HG03378 (cell line): ENCODE measurements at regions not wholly inside any gene's neighbourhood (a gene's known extent, or its start where the extent isn't known, plus 50 kb on each side); places are given as distances from the start of the nearest gene placed in this dataset.

ENCODE experiments used
- ATAC-seq: cut with Tn5 transposase; IDR thresholded peaks from one replicate; pipeline ENCODE4 v1.9.1; 2021; ENCODE audit warnings: mild to moderate bottlenecking, moderate library complexity; ENCODE audit not compliant: unreplicated experiment

DNA sequence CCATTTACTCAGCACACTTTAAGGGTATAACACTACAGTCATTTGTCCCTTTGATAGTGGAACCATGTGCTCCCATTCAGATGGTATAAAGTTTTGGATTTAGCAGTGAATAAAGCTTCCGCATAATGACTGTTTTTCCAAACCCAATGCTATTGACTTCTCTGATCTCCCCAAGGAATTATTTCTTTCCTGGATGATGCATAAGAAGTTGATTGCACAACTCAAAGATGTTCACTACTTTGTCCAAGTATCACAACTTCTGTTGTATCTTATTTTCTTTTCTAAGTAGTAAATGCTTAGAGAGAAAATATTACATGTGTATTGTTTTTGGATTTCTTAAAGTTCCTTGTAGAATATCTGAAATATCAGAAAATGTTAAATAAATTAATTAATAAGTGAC, 300.2 kb downstream of the GPM6A start:
- no peak for ATAC-seq

GRCh38 chr4:175514174-175514573, 297.9 kb downstream of the GPM6A start:
- ATAC-seq: no peak

DNA sequence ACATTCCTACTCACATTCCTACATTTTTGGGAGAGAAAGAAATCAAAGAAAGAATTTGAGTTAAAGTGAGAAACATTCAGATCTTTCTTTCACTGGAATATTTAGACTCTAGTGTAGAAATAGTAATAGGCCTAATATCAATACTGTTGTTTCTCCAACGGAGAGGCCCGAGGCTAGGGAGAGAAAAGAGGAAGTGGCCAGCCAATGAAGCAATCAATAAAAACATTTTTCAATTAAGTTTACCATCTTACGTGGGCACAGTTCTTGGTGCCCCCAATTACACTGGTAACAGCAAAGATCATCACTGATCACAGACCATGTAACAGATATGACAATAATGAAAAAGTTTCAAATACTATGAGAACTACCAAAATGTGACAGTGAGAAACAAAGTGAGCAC, 281.4 kb downstream of the GPM6A start:
- no peak for ATAC-seq

DNA sequence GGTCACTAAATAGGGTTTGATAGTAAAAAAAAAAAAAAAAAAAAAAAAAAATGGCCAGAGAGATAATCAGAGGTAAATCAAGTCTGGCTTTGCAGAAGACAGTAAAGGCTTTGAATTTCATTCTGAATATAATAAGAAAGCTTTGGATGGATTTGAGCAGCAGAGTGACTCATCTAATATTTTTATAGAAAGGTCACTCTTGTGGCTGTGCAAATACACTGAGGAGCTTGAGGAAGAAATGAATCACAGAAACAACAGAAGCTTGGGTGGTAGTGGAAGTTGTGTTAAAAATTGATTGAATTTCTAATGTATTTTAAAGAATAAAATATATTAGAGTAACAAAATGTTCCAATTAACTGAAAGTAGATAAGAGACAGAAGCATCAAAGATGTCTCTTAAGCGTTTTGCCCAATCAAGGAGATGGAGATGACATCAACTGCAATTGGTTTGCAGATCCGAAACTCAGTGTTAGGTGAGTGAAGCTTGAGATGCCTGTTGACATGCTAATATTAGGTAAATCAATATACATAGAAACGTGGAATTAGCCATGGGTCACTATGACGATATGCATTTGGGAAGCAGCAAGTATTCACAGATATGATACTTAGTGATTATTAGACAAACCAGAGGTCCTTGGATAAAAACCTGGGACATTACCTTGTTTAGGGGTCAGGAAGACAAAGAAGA, 280.5 kb downstream of the GPM6A start:
- ATAC-seq: no peak

- peak; percentile 85 for ATAC-seq
Observed at GRCh38 chr4:175536852-175537453, 275.1 kb downstream of the GPM6A start.

DNA sequence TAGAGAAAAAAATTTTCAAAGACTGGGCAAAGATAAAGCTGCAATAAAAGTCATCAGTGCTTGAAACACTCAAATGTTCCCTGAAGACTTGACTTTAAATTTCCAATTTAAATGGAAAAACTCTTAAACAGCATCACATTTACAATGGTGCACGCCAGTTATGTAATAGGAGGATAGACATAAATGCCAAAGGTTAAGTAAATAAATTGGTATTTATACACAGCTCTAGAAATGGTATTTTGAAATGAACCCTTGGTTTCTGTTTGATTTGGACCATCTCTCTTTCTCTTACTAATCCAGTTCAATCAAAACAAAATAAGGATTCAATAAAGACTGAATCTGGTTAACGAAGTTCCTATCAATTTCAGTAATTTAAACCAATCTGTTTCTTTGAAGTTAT, 272.6 kb downstream of the GPM6A start:
- no peak for ATAC-seq

GRCh38 chr4:175540151-175540550, 271.9 kb downstream of the GPM6A start:
- ATAC-seq: no peak

DNA sequence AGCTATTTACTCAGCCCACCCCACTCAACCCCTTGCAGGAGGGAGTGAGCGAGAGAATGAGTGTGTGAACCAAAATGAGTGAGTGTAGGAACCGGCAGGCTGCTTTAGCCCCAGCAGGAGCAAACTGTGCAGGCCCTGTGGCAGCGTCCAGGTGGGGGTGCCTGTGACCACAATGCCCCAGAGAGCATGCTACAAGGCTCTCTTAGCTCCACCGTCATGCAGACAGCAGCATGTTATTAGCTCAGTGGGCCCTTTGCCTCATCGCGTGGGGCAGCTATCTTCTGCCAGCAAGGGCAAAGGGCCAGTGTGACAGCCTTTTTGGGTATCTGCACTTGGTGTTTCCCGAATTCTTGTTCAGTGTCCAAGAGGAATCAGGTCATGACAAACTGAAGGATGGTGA, 271.3 kb downstream of the GPM6A start:
- ATAC-seq: no peak

- ATAC-seq: no peak
Observed at GRCh38 chr4:175542786-175543185, 269.3 kb downstream of the GPM6A start.

GRCh38 chr4:175559126-175559525, 252.9 kb downstream of the GPM6A start:
- no peak for ATAC-seq

GRCh38 chr4:175559526-175559925, 252.5 kb downstream of the GPM6A start:
- no peak for ATAC-seq

GRCh38 chr4:175560604-175561003, 251.5 kb downstream of the GPM6A start:
- ATAC-seq: no peak

GRCh38 chr4:175561696-175562095, 250.4 kb downstream of the GPM6A start:
- ATAC-seq: no peak

GRCh38 chr4:175562111-175562510, 250.0 kb downstream of the GPM6A start:
- no peak for ATAC-seq

- ATAC-seq: no peak
Observed at GRCh38 chr4:175562542-175562941, 249.5 kb downstream of the GPM6A start.
